22Rv1 (cell line): ENCODE measurements at regions not wholly inside any gene's neighbourhood (a gene's known extent, or its start where the extent isn't known, plus 50 kb on each side); places are given as distances from the start of the nearest gene placed in this dataset.

Experiments
- ZFX ChIP-seq: fragments of 450-650 bp; IDR thresholded peaks from 2 replicates; pipeline ENCODE4 v1.6.1; 2017; ENCODE audit warnings: antibody characterized with exemption, borderline replicate concordance
- TF ChIP-seq, protein P1 (sequence below): fragments of 450-650 bp; IDR thresholded peaks from 2 replicates; pipeline ENCODE4 v1.5.1; 2017; ENCODE audit warnings: mild to moderate bottlenecking

DNA sequence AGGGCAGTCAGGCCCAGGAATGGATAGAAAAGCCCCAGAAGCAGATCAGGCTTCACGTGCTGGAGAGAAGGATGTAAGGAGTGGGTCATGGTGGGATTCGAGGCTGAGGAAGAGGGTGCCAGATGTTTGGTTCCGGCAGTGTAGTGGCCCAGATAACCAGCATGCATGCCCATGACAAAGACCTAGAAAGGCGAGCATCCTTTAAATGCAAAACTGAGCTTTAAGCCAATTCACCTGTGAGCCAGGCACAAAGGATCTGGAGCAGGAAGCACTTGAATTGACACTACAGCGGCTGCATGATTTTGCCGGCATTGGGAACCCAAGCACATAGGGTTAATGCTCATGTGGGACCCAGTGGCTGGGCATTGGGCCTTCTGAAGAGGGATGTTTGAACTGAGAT is 185.5 kb downstream of the TRIM29 start:
- TF ChIP-seq, protein P1, sequence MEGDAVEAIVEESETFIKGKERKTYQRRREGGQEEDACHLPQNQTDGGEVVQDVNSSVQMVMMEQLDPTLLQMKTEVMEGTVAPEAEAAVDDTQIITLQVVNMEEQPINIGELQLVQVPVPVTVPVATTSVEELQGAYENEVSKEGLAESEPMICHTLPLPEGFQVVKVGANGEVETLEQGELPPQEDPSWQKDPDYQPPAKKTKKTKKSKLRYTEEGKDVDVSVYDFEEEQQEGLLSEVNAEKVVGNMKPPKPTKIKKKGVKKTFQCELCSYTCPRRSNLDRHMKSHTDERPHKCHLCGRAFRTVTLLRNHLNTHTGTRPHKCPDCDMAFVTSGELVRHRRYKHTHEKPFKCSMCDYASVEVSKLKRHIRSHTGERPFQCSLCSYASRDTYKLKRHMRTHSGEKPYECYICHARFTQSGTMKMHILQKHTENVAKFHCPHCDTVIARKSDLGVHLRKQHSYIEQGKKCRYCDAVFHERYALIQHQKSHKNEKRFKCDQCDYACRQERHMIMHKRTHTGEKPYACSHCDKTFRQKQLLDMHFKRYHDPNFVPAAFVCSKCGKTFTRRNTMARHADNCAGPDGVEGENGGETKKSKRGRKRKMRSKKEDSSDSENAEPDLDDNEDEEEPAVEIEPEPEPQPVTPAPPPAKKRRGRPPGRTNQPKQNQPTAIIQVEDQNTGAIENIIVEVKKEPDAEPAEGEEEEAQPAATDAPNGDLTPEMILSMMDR = no peak
- TF ChIP-seq ZFX = no peak
